ENCODE measurements at regions not wholly inside any gene's neighbourhood (a gene's known extent, or its start where the extent isn't known, plus 50 kb on each side); places are given as distances from the start of the nearest gene placed in this dataset.
A peak's percentile ranks its signal among the peaks of the same experiment; 100 is the strongest.
"Not testable (repeated sequence)": the region's sequence is repeated elsewhere in the genome, so short reads cannot be mapped to it uniquely, and the experiment has no call there.

- no peak for TF ChIP-seq GATA1 (IDR thresholded peaks at IDR 0.05; ENCODE audit: low read depth, low read length)
- TF ChIP-seq POLR2A (IDR thresholded peaks at IDR 0.05; ENCODE audit: low read length), result no peak
These were observed 266.0 kb downstream of the CD83 start for GRCh38 chr6:14383393-14384174.

GRCh38 chr6:14384175-14384949 is 266.8 kb downstream of the CD83 start:
- TF ChIP-seq POLR2A (IDR thresholded peaks at IDR 0.05; ENCODE audit: low read length), result no peak
- TF ChIP-seq GATA1 (IDR thresholded peaks at IDR 0.05; ENCODE audit: low read depth, low read length), result no peak
- DNase-seq, result no peak

More at GRCh38 chr6:14383393-14384174, 266.0 kb downstream of the CD83 start:
- DNase-seq, result no peak

GRCh38 chr6:14386263-14386662 is 268.7 kb downstream of the CD83 start:
- TF ChIP-seq GATA1 (IDR thresholded peaks at IDR 0.05; ENCODE audit: low read depth, low read length) (no peak), POLR2A (IDR thresholded peaks at IDR 0.05; ENCODE audit: low read length) (no peak)
- no peak for DNase-seq

GRCh38 chr6:14386668-14387067 is 269.1 kb downstream of the CD83 start:
- TF ChIP-seq POLR2A (IDR thresholded peaks at IDR 0.05; ENCODE audit: low read length) (no peak), GATA1 (IDR thresholded peaks at IDR 0.05; ENCODE audit: low read depth, low read length) (no peak)
- no peak for DNase-seq

GRCh38 chr6:14388371-14388770 is 270.8 kb downstream of the CD83 start:
- DNase-seq, result no peak
- TF ChIP-seq POLR2A (IDR thresholded peaks at IDR 0.05; ENCODE audit: low read length) (no peak), GATA1 (IDR thresholded peaks at IDR 0.05; ENCODE audit: low read depth, low read length) (no peak)

- not testable (repeated sequence) for DNase-seq
These were observed 272.2 kb downstream of the CD83 start for GRCh38 chr6:14389776-14390175.

- DNase-seq, result no peak
- TF ChIP-seq POLR2A (IDR thresholded peaks at IDR 0.05; ENCODE audit: low read length) (no peak), GATA1 (IDR thresholded peaks at IDR 0.05; ENCODE audit: low read depth, low read length) (no peak)
These were observed 273.2 kb downstream of the CD83 start for GRCh38 chr6:14390805-14391204.

GRCh38 chr6:14393910-14394309 is 276.3 kb downstream of the CD83 start:
- DNase-seq, result no peak
- TF ChIP-seq POLR2A (IDR thresholded peaks at IDR 0.05; ENCODE audit: low read length), result no peak
- TF ChIP-seq GATA1 (IDR thresholded peaks at IDR 0.05; ENCODE audit: low read depth, low read length), result no peak

GRCh38 chr6:14396392-14396791 is 278.8 kb downstream of the CD83 start:
- DNase-seq, result no peak
- TF ChIP-seq POLR2A (IDR thresholded peaks at IDR 0.05; ENCODE audit: low read length), result no peak
- TF ChIP-seq GATA1 (IDR thresholded peaks at IDR 0.05; ENCODE audit: low read depth, low read length), result no peak

- TF ChIP-seq POLR2A (IDR thresholded peaks at IDR 0.05; ENCODE audit: low read length) (no peak), GATA1 (IDR thresholded peaks at IDR 0.05; ENCODE audit: low read depth, low read length) (no peak)
- DNase-seq, result peak; percentile 12 to 15
These were observed 279.4 kb downstream of the CD83 start for GRCh38 chr6:14396826-14397517.

GRCh38 chr6:14397518-14397901 is 279.9 kb downstream of the CD83 start:
- DNase-seq, result no peak
- no peak for TF ChIP-seq POLR2A (IDR thresholded peaks at IDR 0.05; ENCODE audit: low read length)
- no peak for TF ChIP-seq GATA1 (IDR thresholded peaks at IDR 0.05; ENCODE audit: low read depth, low read length)

GRCh38 chr6:14398953-14399352 is 281.4 kb downstream of the CD83 start:
- TF ChIP-seq POLR2A (IDR thresholded peaks at IDR 0.05; ENCODE audit: low read length) (no peak), GATA1 (IDR thresholded peaks at IDR 0.05; ENCODE audit: low read depth, low read length) (no peak)
- no peak for DNase-seq

- no peak for DNase-seq
- no peak for TF ChIP-seq POLR2A (IDR thresholded peaks at IDR 0.05; ENCODE audit: low read length)
- no peak for TF ChIP-seq GATA1 (IDR thresholded peaks at IDR 0.05; ENCODE audit: low read depth, low read length)
These were observed 282.1 kb downstream of the CD83 start for GRCh38 chr6:14399635-14400034.

- DNase-seq, result no peak
- TF ChIP-seq GATA1 (IDR thresholded peaks at IDR 0.05; ENCODE audit: low read depth, low read length) (no peak), POLR2A (IDR thresholded peaks at IDR 0.05; ENCODE audit: low read length) (no peak)
These were observed 283.7 kb downstream of the CD83 start for GRCh38 chr6:14401246-14401645.

All from erythroblast (primary cell).